Fibroblast of skin of abdomen (primary cell): ENCODE measurements at regions not wholly inside any gene's neighbourhood (a gene's known extent, or its start where the extent isn't known, plus 50 kb on each side); places are given as distances from the start of the nearest gene placed in this dataset.
"Not testable (repeated sequence)": the region's sequence is repeated elsewhere in the genome, so short reads cannot be mapped to it uniquely, and the experiment has no call there.

ENCODE experiments used
- DNase-seq: peaks from one replicate; pipeline ENCODE4 v3.0.0-alpha.2; 2013

GRCh38 chrX:118261151-118261550 lies 84.8 kb upstream of the WDR44 start:
- no peak for DNase-seq

- DNase-seq, result no peak
These were observed 74.1 kb upstream of the WDR44 start for GRCh38 chrX:118271775-118272174.

- DNase-seq, result peak; percentile 14
These were observed 73.7 kb upstream of the WDR44 start for GRCh38 chrX:118272242-118272641.

- DNase-seq, result no peak
These were observed 59.7 kb upstream of the WDR44 start for GRCh38 chrX:118286066-118286762.

- DNase-seq, result not testable (repeated sequence)
These were observed 50.1 kb upstream of the WDR44 start for GRCh38 chrX:118295818-118296217.
